K562 (cell line): ENCODE measurements at regions not wholly inside any gene's neighbourhood (a gene's known extent, or its start where the extent isn't known, plus 50 kb on each side); places are given as distances from the start of the nearest gene placed in this dataset.

Experiments
- BCOR ChIP-seq: fragments of 450-650 bp; IDR thresholded peaks from 2 replicates; pipeline ENCODE4 v1.6.1; 2016
- CHD4 ChIP-seq: fragments of 200-600 bp; sonication (generic); IDR thresholded peaks from 3 replicates; pipeline ENCODE4 v1.6.1; 2012; ENCODE audit warnings: low read depth, mild to moderate bottlenecking, mixed read lengths, low read length, inconsistent platforms; ENCODE audit not compliant: insufficient read depth, insufficient replicate concordance, poor library complexity, severe bottlenecking
- ETV5 ChIP-seq: sonication (generic); formaldehyde crosslinking; IDR thresholded peaks from 2 replicates; pipeline ENCODE4 v1.4.0; 2020; ENCODE audit warnings: low read depth, mild to moderate bottlenecking, missing genetic modification reagents
- MCM7 ChIP-seq, 2 experiments: fragments of 450-650 bp; IDR thresholded peaks; 2 replicates each; pipeline ENCODE4 v1.6.1; 2016 to 2018
- MTA3 ChIP-seq: fragments of 450-650 bp; formaldehyde crosslinking; IDR thresholded peaks from 2 replicates; pipeline ENCODE4 v1.6.1; 2017; ENCODE audit warnings: mild to moderate bottlenecking, borderline replicate concordance
- NR0B1 ChIP-seq: fragments of 450-650 bp; IDR thresholded peaks from one replicate; pipeline ENCODE4 v1.6.1; 2018; ENCODE audit warnings: mild to moderate bottlenecking, moderate library complexity; ENCODE audit not compliant: partially characterized antibody
- NUFIP1 ChIP-seq: fragments of 450-650 bp; IDR thresholded peaks from 2 replicates; pipeline ENCODE4 v1.6.1; 2018; ENCODE audit not compliant: partially characterized antibody
- RREB1 ChIP-seq: fragments of 250-450 bp; sonication (Bioruptor Pico); IDR thresholded peaks from 2 replicates; pipeline ENCODE4 v1.4.0; 2020
- TAF9B ChIP-seq: fragments of 450-650 bp; IDR thresholded peaks from 2 replicates; pipeline ENCODE4 v1.6.1; 2018; ENCODE audit warnings: mild to moderate bottlenecking; ENCODE audit not compliant: partially characterized antibody
- THRAP3 ChIP-seq: fragments of 450-650 bp; IDR thresholded peaks from 2 replicates; pipeline ENCODE4 v1.6.1; 2016; ENCODE audit warnings: mild to moderate bottlenecking, inconsistent platforms, borderline replicate concordance
- TRIM24 ChIP-seq, 2 experiments: fragments of 450-650 bp; IDR thresholded peaks; 2 replicates each; pipeline ENCODE4 v1.6.1; 2016
- ZBTB26 ChIP-seq: fragments of 450-650 bp; formaldehyde crosslinking; IDR thresholded peaks from 2 replicates; pipeline ENCODE4 v1.4.0; 2022; ENCODE audit warnings: missing genetic modification characterization
- ZNF133 ChIP-seq: fragments of 250-450 bp; sonication (Bioruptor Pico); IDR thresholded peaks from 2 replicates; pipeline ENCODE4 v1.4.0; 2020; ENCODE audit warnings: mild to moderate bottlenecking
- ZNF197 ChIP-seq: fragments of 200-800 bp; sonication (Bioruptor generic); IDR thresholded peaks from 2 replicates; pipeline ENCODE4 v1.6.1; 2016; ENCODE audit warnings: low read depth, missing genetic modification characterization, missing compliant biosample characterization
- ZNF239 ChIP-seq: fragments of 250-450 bp; sonication (Bioruptor Pico); IDR thresholded peaks from 2 replicates; pipeline ENCODE4 v1.4.0; 2020; ENCODE audit warnings: mild to moderate bottlenecking
- ZNF717 ChIP-seq: fragments of 250-450 bp; sonication (Bioruptor Pico); IDR thresholded peaks from 2 replicates; pipeline ENCODE4 v1.5.0; 2021
- TF ChIP-seq, protein P1 (sequence below): fragments of 250-450 bp; sonication (Bioruptor Pico); IDR thresholded peaks from 2 replicates; pipeline ENCODE4 v1.5.0; 2020; ENCODE audit warnings: mild to moderate bottlenecking, borderline replicate concordance

- TF ChIP-seq NR0B1 (no peak), TRIM24 (IDR thresholded peaks at IDR 0.05) (peak in 1 of 2 experiments; percentile 46; a peak in 1 of 4 replicates), BCOR (peak; percentile 53; the same call in 1 of the 2 replicates), ZNF239 (peak; percentile 93), RREB1 (CRISPR knock-in tag) (no peak), CHD4 (peak; percentile 80), NUFIP1 (no peak), ZBTB26 (CRISPR knock-in tag) (no peak), MCM7 (IDR thresholded peaks at IDR 0.05) (no peak), ZNF717 (CRISPR knock-in tag) (no peak), ZNF197 (CRISPR knock-in tag) (no peak), THRAP3 (no peak), ZNF133 (CRISPR knock-in tag) (no peak), ETV5 (no peak), TAF9B (no peak), MTA3 (no peak)
- TF ChIP-seq, protein P1, sequence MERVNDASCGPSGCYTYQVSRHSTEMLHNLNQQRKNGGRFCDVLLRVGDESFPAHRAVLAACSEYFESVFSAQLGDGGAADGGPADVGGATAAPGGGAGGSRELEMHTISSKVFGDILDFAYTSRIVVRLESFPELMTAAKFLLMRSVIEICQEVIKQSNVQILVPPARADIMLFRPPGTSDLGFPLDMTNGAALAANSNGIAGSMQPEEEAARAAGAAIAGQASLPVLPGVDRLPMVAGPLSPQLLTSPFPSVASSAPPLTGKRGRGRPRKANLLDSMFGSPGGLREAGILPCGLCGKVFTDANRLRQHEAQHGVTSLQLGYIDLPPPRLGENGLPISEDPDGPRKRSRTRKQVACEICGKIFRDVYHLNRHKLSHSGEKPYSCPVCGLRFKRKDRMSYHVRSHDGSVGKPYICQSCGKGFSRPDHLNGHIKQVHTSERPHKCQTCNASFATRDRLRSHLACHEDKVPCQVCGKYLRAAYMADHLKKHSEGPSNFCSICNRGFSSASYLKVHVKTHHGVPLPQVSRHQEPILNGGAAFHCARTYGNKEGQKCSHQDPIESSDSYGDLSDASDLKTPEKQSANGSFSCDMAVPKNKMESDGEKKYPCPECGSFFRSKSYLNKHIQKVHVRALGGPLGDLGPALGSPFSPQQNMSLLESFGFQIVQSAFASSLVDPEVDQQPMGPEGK (CRISPR knock-in tag) = no peak
Measured at GRCh38 chr11:95451682-95452081, 220.7 kb upstream of the SESN3 start (continued).
